HG03175 (cell line): ENCODE measurements at regions not wholly inside any gene's neighbourhood (a gene's known extent, or its start where the extent isn't known, plus 50 kb on each side); places are given as distances from the start of the nearest gene placed in this dataset.
"Not testable (repeated sequence)": the region's sequence is repeated elsewhere in the genome, so short reads cannot be mapped to it uniquely, and the experiment has no call there.

Experiments
- ATAC-seq: cut with Tn5 transposase; IDR thresholded peaks from one replicate; pipeline ENCODE4 v1.9.1; 2021; ENCODE audit warnings: mild to moderate bottlenecking, moderate library complexity; ENCODE audit not compliant: unreplicated experiment

- no peak for ATAC-seq
Observed at GRCh38 chr14:47949006-47949405, 273.6 kb upstream of the MDGA2 start.

- no peak for ATAC-seq
Observed at GRCh38 chr14:47935332-47935731, 259.9 kb upstream of the MDGA2 start.

DNA sequence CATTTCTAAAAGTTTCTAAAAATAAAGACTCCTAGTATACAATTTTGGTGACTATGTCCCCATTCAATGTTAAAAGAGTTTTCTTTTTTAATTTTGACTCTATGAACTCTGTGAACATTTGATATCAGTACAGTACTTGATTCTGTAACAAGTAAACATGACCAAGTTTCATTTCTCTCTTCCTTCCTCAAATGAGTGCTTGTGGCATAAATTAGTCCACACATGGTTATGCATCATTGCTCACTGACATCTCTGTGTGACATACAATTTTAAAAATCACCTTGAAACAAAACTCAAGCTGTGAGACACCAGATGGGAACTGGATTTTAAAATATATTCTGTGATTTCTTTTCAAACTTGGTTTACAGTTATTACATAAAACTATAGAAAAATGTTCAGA lies 253.9 kb upstream of the MDGA2 start:
- peak; percentile 92 for ATAC-seq

DNA sequence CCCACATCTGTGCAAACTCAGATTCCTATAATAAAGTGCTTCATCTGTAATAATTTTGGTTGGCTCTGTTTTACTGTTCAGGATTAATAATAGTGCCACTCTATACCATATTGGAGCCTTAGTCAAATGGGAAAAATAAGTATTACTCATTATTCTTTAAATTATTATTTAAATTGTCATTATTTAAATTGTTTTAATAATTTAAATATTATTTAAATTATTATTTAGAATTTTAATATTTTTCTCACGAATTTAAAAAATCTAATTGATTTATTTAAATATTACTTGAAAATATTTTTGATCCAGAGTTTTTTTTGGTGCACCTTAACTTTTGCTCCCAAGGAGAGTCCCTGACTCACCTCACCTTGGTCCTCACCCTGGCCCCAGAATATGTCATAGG lies 245.7 kb upstream of the MDGA2 start:
- ATAC-seq = no peak

DNA sequence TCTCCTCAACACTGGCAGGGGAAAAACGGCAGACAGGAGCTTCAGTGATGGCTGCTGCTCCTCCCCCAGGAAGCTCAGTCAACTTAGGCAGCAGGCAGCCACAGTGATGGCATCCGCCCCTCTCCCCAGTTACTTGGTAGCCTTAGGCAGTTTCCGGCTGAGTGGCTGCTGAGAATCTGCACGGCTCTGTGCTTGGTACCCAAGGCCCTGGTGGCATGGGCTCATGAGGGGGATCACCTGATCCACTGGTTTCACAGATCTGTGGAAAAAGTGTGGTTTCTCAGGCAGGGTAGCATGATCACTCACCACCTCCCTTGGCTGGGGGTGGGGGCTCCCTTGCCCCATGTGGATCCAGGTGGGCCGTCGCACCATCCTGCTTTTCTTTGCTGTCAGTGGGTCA lies 244.6 kb upstream of the MDGA2 start:
- ATAC-seq = no peak

DNA sequence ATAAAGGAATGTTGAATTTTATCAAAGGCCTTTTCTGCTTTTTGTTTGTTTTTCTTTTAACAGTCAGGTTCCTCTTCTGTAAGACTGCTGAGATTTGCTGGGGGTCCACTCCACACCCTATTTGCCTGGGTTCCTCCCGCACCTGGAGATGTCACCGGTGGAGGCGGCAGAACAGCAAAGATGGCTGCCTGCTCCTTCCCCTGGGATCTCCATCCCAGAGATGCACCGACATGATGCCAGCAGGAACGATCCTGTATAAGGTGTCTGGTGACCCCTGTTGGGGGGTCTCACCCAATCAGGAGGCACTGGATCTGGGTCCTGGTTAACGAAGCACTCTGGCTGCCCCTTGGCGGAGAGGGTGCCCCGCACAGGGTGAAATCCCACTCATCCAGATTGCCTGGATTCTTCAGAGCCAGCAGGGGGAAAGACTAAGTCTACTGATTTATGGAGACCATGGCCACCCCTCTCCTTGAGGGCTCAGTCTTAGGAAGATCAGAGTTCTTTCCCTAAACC lies 244.0 kb upstream of the MDGA2 start:
- ATAC-seq = no peak

- no peak for ATAC-seq
Observed at GRCh38 chr14:47917344-47917954, 242.0 kb upstream of the MDGA2 start.

- ATAC-seq = not testable (repeated sequence)
Observed at GRCh38 chr14:47901141-47901540, 225.7 kb upstream of the MDGA2 start.

GRCh38 chr14:47899685-47900084 lies 224.3 kb upstream of the MDGA2 start:
- no peak for ATAC-seq

GRCh38 chr14:47874350-47874749 lies 198.9 kb upstream of the MDGA2 start:
- no peak for ATAC-seq

DNA sequence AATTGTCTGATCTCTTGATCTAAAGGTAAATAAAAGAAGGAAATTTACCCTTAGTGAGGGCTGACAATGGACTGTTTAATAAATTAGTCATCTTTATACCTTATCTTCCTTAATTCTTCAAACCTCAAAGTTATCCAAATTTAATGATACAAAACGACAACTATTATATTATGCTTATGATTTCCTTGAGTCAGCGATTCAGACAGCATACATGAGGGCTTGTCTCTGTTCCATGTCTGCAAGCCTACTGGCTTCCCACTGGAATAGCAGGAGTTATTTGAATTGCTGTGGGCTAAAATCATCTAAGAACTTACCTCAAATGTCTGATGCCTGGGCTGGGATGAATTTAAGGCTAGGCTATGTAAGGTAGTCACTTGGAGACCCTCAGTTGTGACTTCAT lies 197.2 kb upstream of the MDGA2 start:
- ATAC-seq = no peak

DNA sequence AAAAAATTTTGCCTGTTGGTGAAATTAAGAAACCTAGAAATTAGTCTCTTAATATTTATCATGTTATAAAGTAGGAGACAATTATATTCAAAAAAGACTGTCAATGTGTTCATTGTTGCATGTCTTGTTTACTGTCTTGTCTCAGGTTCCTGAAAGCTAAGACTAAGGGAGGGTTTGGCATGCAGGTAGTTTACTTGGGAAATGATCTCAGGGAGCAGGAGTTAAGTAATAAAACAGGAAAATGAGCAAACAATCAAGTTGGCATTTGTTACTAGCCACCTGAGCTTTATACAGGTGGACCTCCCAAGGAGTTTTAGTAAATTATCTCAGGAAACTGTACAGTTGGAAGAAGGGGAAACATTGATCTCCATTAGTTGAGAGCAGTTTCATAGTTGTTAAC lies 188.0 kb upstream of the MDGA2 start:
- ATAC-seq = no peak

DNA sequence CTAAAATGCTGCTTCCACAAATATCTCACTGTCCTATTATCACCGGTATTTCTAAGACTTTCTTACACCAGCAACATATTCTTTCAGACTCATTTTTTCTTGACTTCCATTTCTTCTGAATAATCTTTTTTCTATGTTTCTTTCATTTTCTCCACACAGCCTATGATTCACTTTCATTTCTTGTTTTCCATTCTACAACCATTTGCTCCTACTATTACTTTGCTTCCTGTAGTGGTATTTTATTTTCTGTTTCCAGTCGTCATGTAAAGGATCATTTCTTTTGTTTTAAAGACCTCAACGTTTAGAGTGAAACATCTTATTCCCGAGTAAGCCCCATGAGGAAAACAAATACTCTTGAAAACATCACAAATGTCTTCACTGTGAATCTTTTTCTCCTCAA lies 182.2 kb upstream of the MDGA2 start:
- no peak for ATAC-seq

GRCh38 chr14:47852278-47852677 lies 176.9 kb upstream of the MDGA2 start:
- ATAC-seq = no peak

- ATAC-seq = no peak
Observed at GRCh38 chr14:47846008-47846407, 170.6 kb upstream of the MDGA2 start.

GRCh38 chr14:47843236-47843635 lies 167.8 kb upstream of the MDGA2 start:
- ATAC-seq = no peak

- no peak for ATAC-seq
Observed at GRCh38 chr14:47833011-47833410, 157.6 kb upstream of the MDGA2 start.

DNA sequence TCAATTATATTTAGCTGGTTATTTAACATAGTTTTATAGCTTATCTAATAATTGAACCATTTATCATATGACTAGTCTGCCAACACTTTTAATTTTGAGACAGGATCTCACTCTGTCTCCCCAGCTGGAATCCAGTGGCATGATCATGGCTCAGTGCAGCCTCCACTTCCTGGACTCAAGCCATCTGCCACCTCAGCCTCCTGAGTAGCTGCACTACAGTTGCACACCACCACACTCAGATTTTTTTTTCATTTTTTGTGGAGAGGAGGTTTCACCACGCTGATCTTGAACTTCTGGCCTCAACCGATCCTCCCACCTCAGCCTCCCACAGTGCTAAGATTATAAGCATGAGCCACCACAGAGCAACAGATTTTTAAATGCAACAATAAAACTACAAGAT lies 151.4 kb upstream of the MDGA2 start:
- ATAC-seq = no peak

DNA sequence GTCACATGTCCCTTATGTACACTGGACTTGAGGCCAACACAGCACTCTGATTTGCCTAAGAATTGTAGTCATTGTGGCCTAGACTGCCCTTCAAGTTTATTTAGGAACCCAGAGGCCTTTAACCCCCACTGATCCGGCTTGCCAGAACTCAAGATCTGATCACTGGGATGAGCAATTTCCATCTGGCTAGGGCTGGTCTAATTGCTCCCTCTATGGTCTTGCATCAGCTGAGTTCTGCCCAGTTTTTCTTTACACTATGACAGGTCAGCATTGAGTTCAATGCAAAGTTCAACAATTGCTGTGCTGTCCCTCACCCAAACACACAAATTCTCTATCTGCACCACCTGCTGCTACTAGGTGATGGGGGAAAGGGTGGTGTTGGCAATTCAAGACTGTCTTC lies 146.9 kb upstream of the MDGA2 start:
- ATAC-seq = no peak

GRCh38 chr14:47821135-47821534 lies 145.7 kb upstream of the MDGA2 start:
- ATAC-seq = no peak

DNA sequence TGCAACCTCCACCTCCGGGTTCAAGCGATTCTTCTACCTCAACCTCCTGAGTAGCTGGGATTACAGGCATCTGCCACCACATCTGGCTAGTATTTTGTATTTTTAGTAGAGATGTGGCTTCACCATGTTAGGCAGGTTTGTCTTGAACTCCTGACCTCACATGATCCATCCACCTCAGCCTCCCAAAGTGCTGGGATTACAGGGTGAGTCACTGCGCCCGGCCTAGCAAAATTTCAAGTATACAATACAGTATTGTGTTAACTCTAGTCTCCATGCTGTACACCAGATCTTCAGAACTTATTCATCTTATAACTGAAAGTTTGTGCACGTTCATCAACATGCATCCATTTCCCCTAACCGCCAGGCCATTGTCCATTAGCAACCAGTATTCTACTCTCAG lies 115.1 kb upstream of the MDGA2 start:
- no peak for ATAC-seq

DNA sequence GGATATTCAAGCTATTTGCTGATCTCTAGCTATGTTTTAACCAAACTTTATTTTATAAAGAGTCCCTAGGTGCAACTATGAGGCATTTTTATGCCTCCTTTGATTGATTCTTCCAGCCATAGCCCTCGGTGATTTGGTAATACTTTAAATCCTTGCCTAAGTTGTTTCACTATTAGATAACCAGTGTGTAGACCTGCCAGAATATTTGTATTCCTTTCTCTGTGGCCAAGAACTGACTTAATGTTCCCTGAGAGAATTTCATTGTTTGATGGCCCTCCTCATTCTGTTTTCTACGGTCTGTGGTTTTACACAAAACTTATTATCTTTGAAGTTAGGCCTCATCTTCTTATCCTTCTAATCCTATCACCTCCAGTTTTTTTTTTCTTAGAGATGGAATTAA lies 109.7 kb upstream of the MDGA2 start:
- no peak for ATAC-seq

GRCh38 chr14:47778631-47779030 lies 103.2 kb upstream of the MDGA2 start:
- ATAC-seq = no peak
